ENCODE measurements at regions not wholly inside any gene's neighbourhood (a gene's known extent, or its start where the extent isn't known, plus 50 kb on each side); places are given as distances from the start of the nearest gene placed in this dataset.
"Not testable (repeated sequence)": the region's sequence is repeated elsewhere in the genome, so short reads cannot be mapped to it uniquely, and the experiment has no call there.

DNA sequence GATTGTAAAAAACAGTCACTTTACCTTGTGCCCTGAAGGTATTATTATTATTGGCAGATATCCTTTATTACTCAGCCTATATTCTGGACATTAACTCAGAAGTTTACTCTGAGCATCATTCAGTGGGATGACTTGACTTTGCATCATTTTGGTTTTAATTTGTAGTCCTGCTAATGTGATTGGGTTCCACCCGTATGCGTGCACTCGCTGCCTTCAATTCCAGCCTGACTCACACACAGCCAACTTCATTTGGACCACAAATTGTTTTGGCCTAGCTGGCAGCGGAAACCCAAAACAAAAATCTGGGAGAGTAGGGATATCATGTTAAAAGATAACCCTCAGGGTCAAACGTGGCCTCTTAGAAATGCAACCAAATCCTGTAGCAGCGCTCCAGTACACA lies 704.4 kb upstream of the SLC35B3 start:
- H3K27ac ChIP-seq (ENCODE audit: low read length) = no peak overlapping the region
- no peak overlapping the region for H3K9ac ChIP-seq (ENCODE audit: low read length in 2 of 2)
- H3K27me3 ChIP-seq (ENCODE audit: control insufficient read depth in 1 of 2, insufficient read depth in 2 of 2, low read length in 2 of 2) = no peaks in the 10 kb centered on the region
- peaks cover 3% of the 10 kb centered on the region for H3K4me1 ChIP-seq (ENCODE audit: control insufficient read depth, insufficient read depth, low read length)
- no peaks in the 10 kb centered on the region for H3K36me3 ChIP-seq (ENCODE audit: control insufficient read depth in 2 of 2, insufficient read depth in 2 of 2, low read length in 2 of 2)
- H3K9me3 ChIP-seq (ENCODE audit: control insufficient read depth in 2 of 2, low read length in 2 of 2) = peaks cover 0 to 2% of the 10 kb centered on the region in 2 donors
- no peak overlapping the region for H3K4me3 ChIP-seq (ENCODE audit: low read length in 2 of 2)

DNA sequence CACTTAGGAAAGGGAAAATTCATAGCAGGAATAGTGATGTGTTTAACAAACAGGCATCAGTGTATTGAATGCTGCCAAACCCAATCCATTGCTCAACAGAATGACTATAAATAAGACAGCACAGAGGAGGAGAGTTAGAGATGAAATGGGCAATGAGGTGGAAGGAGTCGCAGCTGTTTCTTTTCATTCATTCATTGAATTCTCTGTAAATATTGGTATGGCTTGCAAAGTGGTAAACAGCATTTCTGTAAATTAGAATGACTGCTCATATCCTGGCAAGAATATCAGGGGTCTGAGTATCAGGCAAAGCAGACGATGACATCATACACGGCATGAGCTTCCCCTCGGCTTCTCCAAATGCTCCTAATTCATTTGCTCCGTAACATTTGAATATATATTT lies 703.6 kb upstream of the SLC35B3 start:
- no peak overlapping the region for H3K27ac ChIP-seq (ENCODE audit: low read length)
- no peak overlapping the region for H3K4me3 ChIP-seq (ENCODE audit: low read length in 2 of 2)
- no peaks in the 10 kb centered on the region for H3K36me3 ChIP-seq (ENCODE audit: control insufficient read depth in 2 of 2, insufficient read depth in 2 of 2, low read length in 2 of 2)

DNA sequence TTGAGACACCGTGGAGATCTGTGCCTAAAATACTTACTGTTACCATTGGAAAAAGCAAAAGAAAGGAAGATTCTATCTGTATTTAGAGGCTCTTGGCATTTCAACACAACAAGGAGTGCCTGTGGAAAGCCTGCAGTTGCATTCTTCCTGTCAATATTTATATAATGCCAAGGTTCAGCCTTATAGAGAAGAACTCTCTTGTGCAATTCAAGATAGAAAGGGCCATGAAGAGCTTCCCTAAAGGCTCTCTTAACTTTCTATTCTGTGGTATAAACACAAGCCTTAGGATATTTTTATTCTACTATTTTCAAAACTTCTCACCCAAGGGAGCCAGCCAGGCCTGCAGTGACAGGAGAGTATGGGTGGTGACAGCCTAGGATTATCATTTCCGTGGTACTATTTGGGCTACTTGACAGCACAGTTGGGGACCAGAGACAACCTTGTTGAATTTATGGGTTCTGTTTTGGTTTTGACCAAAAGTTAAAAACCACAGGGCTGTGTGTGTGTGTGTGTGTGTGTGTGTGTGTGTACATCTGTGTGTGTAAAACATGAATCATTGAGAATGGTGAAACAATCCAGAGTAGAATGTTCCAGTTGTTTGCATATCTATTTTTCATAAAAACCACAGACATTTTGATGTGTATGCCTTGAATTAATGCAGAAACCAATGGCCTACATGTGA lies 700.9 kb upstream of the SLC35B3 start:
- Histone ChIP-seq H3K36me3 (ENCODE audit: control insufficient read depth in 2 of 2, insufficient read depth in 2 of 2, low read length in 2 of 2) (no peaks in the 10 kb centered on the region), H3K4me1 (ENCODE audit: control insufficient read depth, insufficient read depth, low read length) (peaks cover 3% of the 10 kb centered on the region), H3K27ac (ENCODE audit: low read length) (no peak overlapping the region), H3K9ac (ENCODE audit: low read length in 2 of 2) (no peak overlapping the region), H3K9me3 (ENCODE audit: control insufficient read depth in 2 of 2, low read length in 2 of 2) (no peaks in the 10 kb centered on the region), H3K27me3 (ENCODE audit: control insufficient read depth in 1 of 2, insufficient read depth in 2 of 2, low read length in 2 of 2) (no peaks in the 10 kb centered on the region), H3K4me3 (ENCODE audit: low read length in 2 of 2) (no peak overlapping the region)

More for the DNA sequence above, 703.6 kb upstream of the SLC35B3 start:
- Histone ChIP-seq H3K9me3 (ENCODE audit: control insufficient read depth in 2 of 2, low read length in 2 of 2) (no peaks in the 10 kb centered on the region), H3K9ac (ENCODE audit: low read length in 2 of 2) (no peak overlapping the region), H3K4me1 (ENCODE audit: control insufficient read depth, insufficient read depth, low read length) (peaks cover 3% of the 10 kb centered on the region), H3K27me3 (ENCODE audit: control insufficient read depth in 1 of 2, insufficient read depth in 2 of 2, low read length in 2 of 2) (no peaks in the 10 kb centered on the region)

DNA sequence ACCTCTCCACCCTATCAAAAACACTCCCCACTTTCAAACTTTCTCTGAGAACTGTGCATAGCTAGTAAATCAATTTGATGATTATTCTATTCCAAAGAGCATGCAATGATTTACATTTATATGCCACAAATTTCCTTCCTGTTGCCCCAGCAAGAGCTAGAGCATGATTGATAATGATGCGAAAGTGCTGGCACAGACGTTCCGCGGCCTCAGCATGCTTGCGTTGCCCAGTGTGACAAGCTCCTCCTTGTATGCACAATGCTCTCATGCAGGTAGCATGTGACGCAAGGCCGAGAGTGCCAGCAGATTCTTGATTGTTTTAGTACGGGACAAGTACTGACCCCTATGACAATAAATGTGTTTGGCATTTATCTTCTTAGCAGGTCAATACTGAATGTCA lies 696.3 kb upstream of the SLC35B3 start:
- Histone ChIP-seq H3K36me3 (ENCODE audit: control insufficient read depth in 2 of 2, insufficient read depth in 2 of 2, low read length in 2 of 2) (no peaks in the 10 kb centered on the region), H3K4me3 (ENCODE audit: low read length in 2 of 2) (no peak overlapping the region), H3K27ac (ENCODE audit: low read length) (no peak overlapping the region), H3K27me3 (ENCODE audit: control insufficient read depth in 1 of 2, insufficient read depth in 2 of 2, low read length in 2 of 2) (no peaks in the 10 kb centered on the region), H3K9me3 (ENCODE audit: control insufficient read depth in 2 of 2, low read length in 2 of 2) (no peaks in the 10 kb centered on the region), H3K4me1 (ENCODE audit: control insufficient read depth, insufficient read depth, low read length) (no peaks in the 10 kb centered on the region), H3K9ac (ENCODE audit: low read length in 2 of 2) (no peak overlapping the region)

DNA sequence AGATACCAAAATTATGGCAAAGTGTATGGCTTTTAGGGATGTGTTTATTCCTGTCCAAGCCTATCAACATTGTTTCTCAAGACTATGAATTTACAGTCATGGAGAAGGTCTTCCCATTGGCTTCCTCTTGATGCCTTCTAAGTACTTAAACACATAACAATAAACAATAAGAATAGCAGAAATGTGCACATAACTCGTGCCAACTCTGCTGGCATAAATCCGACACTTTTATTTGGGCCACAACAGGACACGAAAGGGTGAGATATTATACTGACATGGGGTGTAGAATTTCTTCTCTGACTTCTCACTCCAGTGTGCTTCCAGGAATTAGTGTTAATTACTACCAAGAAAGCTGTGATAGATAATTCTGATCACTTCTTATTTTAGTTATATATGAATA lies 695.9 kb upstream of the SLC35B3 start:
- no peaks in the 10 kb centered on the region for H3K9me3 ChIP-seq (ENCODE audit: control insufficient read depth in 2 of 2, low read length in 2 of 2)
- no peak overlapping the region for H3K9ac ChIP-seq (ENCODE audit: low read length in 2 of 2)
- H3K4me3 ChIP-seq (ENCODE audit: low read length in 2 of 2) = no peak overlapping the region
- no peaks in the 10 kb centered on the region for H3K4me1 ChIP-seq (ENCODE audit: control insufficient read depth, insufficient read depth, low read length)
- H3K36me3 ChIP-seq (ENCODE audit: control insufficient read depth in 2 of 2, insufficient read depth in 2 of 2, low read length in 2 of 2) = no peaks in the 10 kb centered on the region
- H3K27ac ChIP-seq (ENCODE audit: low read length) = no peak overlapping the region
- no peaks in the 10 kb centered on the region for H3K27me3 ChIP-seq (ENCODE audit: control insufficient read depth in 1 of 2, insufficient read depth in 2 of 2, low read length in 2 of 2)

DNA sequence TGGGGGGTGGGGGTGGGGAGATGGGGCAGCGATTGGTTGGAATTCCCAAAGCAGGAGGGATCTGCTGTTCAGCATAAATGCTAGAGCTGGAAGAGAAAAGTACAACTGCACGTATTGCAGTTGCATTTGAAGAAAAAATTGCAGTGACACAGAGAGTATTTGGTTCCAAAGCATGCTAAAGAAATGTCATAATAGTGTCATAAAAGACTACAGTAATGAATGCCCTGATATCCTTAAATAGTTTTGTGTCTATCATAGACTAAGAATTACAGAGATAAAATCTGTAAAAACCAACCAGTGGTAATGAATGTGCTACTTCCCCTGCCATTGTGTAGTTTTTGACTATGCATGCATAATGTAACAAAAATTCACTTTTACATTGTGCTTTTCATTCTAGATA lies 693.6 kb upstream of the SLC35B3 start:
- no peaks in the 10 kb centered on the region for H3K27me3 ChIP-seq (ENCODE audit: control insufficient read depth in 1 of 2, insufficient read depth in 2 of 2, low read length in 2 of 2)
- no peak overlapping the region for H3K4me3 ChIP-seq (ENCODE audit: low read length in 2 of 2)
- H3K9me3 ChIP-seq (ENCODE audit: control insufficient read depth in 2 of 2, low read length in 2 of 2) = no peaks in the 10 kb centered on the region
- no peak overlapping the region for H3K9ac ChIP-seq (ENCODE audit: low read length in 2 of 2)
- H3K36me3 ChIP-seq (ENCODE audit: control insufficient read depth in 2 of 2, insufficient read depth in 2 of 2, low read length in 2 of 2) = no peaks in the 10 kb centered on the region
- H3K4me1 ChIP-seq (ENCODE audit: control insufficient read depth, insufficient read depth, low read length) = no peaks in the 10 kb centered on the region
- H3K27ac ChIP-seq (ENCODE audit: low read length) = no peak overlapping the region

DNA sequence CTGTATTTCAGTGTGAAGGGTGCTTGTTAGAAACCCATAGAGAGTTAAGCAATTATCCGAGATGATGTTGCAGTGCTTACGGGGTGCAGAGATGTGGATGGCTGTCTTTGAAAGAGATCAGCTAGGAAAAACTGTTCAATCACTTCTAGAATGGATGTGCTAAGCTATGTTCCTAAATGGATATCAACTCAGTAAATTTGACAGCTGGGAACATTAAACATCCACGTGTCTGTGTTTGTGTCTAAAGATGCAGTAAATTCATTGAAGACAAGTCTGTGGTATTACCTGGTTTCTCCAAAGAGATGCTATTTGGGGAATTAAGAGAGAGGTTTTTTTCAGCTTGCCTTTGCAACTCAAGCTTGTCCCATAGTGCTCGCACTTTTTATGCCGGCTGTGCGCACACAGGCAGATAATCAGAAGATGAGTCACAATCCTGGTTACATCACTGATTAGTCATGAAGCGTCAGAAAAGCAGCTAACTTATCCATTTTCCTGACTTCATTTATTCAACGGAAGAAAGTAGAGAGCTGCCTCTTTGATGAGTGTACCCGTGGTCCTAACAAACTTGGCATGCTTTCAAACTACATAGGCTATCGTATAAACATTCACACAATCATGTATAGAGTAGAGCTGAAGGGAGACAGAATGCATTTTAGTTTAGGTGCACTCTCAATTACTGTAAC lies 691.7 kb upstream of the SLC35B3 start:
- Histone ChIP-seq H3K36me3 (ENCODE audit: control insufficient read depth in 2 of 2, insufficient read depth in 2 of 2, low read length in 2 of 2) (no peaks in the 10 kb centered on the region), H3K27ac (ENCODE audit: low read length) (no peak overlapping the region), H3K4me3 (ENCODE audit: low read length in 2 of 2) (no peak overlapping the region), H3K4me1 (ENCODE audit: control insufficient read depth, insufficient read depth, low read length) (no peaks in the 10 kb centered on the region), H3K27me3 (ENCODE audit: control insufficient read depth in 1 of 2, insufficient read depth in 2 of 2, low read length in 2 of 2) (no peaks in the 10 kb centered on the region), H3K9me3 (ENCODE audit: control insufficient read depth in 2 of 2, low read length in 2 of 2) (no peaks in the 10 kb centered on the region), H3K9ac (ENCODE audit: low read length in 2 of 2) (no peak overlapping the region)

DNA sequence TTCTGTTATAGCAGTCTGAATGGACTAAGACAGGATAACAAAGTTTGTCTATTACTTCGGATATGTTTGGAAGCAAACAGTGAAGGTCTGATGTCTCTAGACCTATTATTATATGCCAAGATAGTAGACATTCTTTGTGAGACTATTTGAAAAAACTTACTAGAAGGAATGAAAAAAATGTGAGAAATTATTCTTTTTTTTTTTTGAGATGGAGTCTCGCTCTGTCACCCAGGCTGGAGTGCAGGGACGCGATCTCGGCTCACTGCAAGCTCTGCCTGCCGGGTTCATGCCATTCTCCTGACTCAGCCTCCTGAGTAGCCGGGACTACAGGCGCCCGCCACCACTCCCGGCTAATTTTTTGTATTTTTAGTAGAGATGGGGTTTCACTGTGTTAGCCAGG lies 690.7 kb upstream of the SLC35B3 start:
- H3K9me3 ChIP-seq (ENCODE audit: control insufficient read depth in 2 of 2, low read length in 2 of 2); H3K4me1 ChIP-seq (ENCODE audit: control insufficient read depth, insufficient read depth, low read length); H3K9ac ChIP-seq (ENCODE audit: low read length in 2 of 2); H3K4me3 ChIP-seq (ENCODE audit: low read length in 2 of 2); H3K27ac ChIP-seq (ENCODE audit: low read length); H3K27me3 ChIP-seq (ENCODE audit: control insufficient read depth in 1 of 2, insufficient read depth in 2 of 2, low read length in 2 of 2); H3K36me3 ChIP-seq (ENCODE audit: control insufficient read depth in 2 of 2, insufficient read depth in 2 of 2, low read length in 2 of 2): not testable (repeated sequence)

DNA sequence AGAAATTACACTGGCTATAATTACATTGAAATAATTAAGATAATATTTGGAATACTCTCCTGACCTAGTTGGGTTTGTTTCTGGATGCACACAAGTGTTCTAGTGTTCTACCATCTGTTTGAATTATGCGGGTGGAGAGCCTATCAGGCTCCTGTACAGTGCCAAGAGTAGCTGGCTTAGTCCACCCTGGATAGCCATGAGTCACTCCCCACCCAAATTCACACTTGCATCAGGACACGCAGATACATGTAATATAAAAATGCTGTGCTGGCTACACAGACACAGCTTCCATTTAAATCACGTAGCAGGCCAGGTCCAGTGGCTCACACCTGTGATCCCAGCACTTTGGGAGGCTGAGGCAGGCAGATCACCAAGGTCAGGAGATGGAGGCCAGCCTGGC lies 686.2 kb upstream of the SLC35B3 start:
- Histone ChIP-seq H3K9ac (ENCODE audit: low read length in 2 of 2) (no peak overlapping the region), H3K36me3 (ENCODE audit: control insufficient read depth in 2 of 2, insufficient read depth in 2 of 2, low read length in 2 of 2) (no peaks in the 10 kb centered on the region), H3K27me3 (ENCODE audit: control insufficient read depth in 1 of 2, insufficient read depth in 2 of 2, low read length in 2 of 2) (no peaks in the 10 kb centered on the region), H3K4me3 (ENCODE audit: low read length in 2 of 2) (no peak overlapping the region), H3K27ac (ENCODE audit: low read length) (no peak overlapping the region), H3K9me3 (ENCODE audit: control insufficient read depth in 2 of 2, low read length in 2 of 2) (no peaks in the 10 kb centered on the region), H3K4me1 (ENCODE audit: control insufficient read depth, insufficient read depth, low read length) (no peaks in the 10 kb centered on the region)

DNA sequence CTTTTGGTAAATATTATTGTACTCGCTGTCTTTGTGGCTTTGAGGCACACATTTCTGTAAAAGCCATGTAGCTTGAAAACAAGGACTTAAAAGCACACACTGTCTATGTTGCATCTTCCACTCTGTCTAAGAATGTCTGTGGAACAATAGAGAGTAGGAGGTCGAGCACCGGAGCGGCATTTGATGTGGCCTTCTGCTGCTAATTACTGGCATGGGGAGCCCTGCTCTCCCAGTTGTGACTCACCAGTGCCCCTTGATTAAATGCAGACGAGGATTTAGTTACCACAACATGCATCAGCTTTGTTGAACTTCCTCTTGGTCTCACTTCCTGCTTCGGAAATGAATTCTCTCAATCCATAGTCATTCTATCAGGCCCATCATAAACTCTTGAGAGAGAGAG lies 680.7 kb upstream of the SLC35B3 start:
- Histone ChIP-seq H3K4me3 (ENCODE audit: low read length in 2 of 2) (no peak overlapping the region), H3K27ac (ENCODE audit: low read length) (no peak overlapping the region), H3K36me3 (ENCODE audit: control insufficient read depth in 2 of 2, insufficient read depth in 2 of 2, low read length in 2 of 2) (no peaks in the 10 kb centered on the region), H3K27me3 (ENCODE audit: control insufficient read depth in 1 of 2, insufficient read depth in 2 of 2, low read length in 2 of 2) (no peaks in the 10 kb centered on the region), H3K9ac (ENCODE audit: low read length in 2 of 2) (no peak overlapping the region), H3K4me1 (ENCODE audit: control insufficient read depth, insufficient read depth, low read length) (no peaks in the 10 kb centered on the region), H3K9me3 (ENCODE audit: control insufficient read depth in 2 of 2, low read length in 2 of 2) (no peaks in the 10 kb centered on the region)

DNA sequence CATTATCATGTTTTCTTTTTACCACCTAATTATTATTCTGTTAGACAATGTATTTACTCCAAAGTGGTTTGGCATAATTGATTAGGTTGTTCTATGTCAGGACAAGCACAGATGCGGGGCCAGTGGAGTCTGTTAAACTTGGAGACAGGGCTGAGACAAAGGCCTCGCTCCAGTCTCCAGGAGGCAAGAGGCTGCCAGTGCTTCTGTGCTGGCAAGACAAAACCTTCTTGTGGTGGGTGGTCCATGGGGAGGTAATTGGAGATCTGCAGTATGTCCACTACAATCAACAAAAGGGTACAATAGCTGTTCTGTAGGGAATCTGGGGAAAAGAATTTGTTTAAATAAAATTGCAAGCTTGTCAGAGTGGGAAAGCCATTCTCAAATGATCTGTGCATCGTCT lies 677.2 kb upstream of the SLC35B3 start:
- H3K27me3 ChIP-seq (ENCODE audit: control insufficient read depth in 1 of 2, insufficient read depth in 2 of 2, low read length in 2 of 2) = no peaks in the 10 kb centered on the region
- no peak overlapping the region for H3K27ac ChIP-seq (ENCODE audit: low read length)
- no peak overlapping the region for H3K9ac ChIP-seq (ENCODE audit: low read length in 2 of 2)
- no peaks in the 10 kb centered on the region for H3K9me3 ChIP-seq (ENCODE audit: control insufficient read depth in 2 of 2, low read length in 2 of 2)
- H3K4me3 ChIP-seq (ENCODE audit: low read length in 2 of 2) = no peak overlapping the region
- no peaks in the 10 kb centered on the region for H3K4me1 ChIP-seq (ENCODE audit: control insufficient read depth, insufficient read depth, low read length)
- no peaks in the 10 kb centered on the region for H3K36me3 ChIP-seq (ENCODE audit: control insufficient read depth in 2 of 2, insufficient read depth in 2 of 2, low read length in 2 of 2)

Data from stomach smooth muscle (tissue), 2 donors.